ENCODE measurements at regions not wholly inside any gene's neighbourhood (a gene's known extent, or its start where the extent isn't known, plus 50 kb on each side); places are given as distances from the start of the nearest gene placed in this dataset.

DNA sequence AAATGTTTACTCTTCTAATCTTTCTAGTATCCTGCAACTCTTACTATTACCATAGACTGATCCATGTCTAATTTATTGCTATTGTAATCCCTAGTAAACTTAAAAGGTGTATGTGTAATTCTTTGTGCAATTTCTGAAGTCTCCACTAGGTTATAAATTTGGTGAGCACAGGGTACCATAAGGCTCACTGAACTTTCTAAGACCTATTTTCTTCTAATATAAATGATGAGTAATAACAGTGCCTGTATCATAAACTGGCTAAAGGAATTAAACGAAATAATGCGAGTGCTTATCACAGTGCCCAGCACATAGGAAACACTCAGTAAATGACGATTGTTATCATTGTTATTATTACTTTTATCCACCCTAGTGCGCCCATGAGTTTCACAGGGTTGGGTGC, 119.1 kb downstream of the KLF12 start:
- Mint-ChIP-seq H3K27ac (no peak overlapping the region), H3K4me1 (ENCODE audit: low read depth) (peaks cover 97% of the 10 kb centered on the region), H3K9me3 (no peaks in the 10 kb centered on the region), H3K36me3 (ENCODE audit: low read depth) (peaks cover 18% of the 10 kb centered on the region), H3K27me3 (no peaks in the 10 kb centered on the region), H3K4me3 (no peak overlapping the region)
- Histone ChIP-seq H3K27me3 (ENCODE audit: control insufficient read depth in 1 of 2, insufficient read depth in 2 of 2, low read length in 2 of 2) (no peaks in the 10 kb centered on the region), H3K36me3 (ENCODE audit: insufficient read depth, low read length) (peaks cover 7% of the 10 kb centered on the region), H3K27ac (ENCODE audit: low read depth in 1 of 2, low read length in 2 of 2) (no peak overlapping the region), H3K4me1 (ENCODE audit: insufficient read depth, low read length) (peaks cover 14% of the 10 kb centered on the region), H3K4me3 (ENCODE audit: low read length) (no peak overlapping the region), H3K9me3 (ENCODE audit: control insufficient read depth in 1 of 2, insufficient read depth in 1 of 2, low read length in 2 of 2) (no peaks in the 10 kb centered on the region)
- intact Hi-C loops (cut with DNase I, micrococcal nuclease): no loop called here
- POLR2A ChIA-PET: interaction anchor here (1.0 kb wide), 1 partner anchor 10 kb away, joined by 3 read pairs; no protein-coding TSS in a partner anchor
- ATAC-seq (ENCODE audit: poor library complexity) (peak; percentile 52), DNase-seq (no peak)
- TF ChIP-seq, protein P1, sequence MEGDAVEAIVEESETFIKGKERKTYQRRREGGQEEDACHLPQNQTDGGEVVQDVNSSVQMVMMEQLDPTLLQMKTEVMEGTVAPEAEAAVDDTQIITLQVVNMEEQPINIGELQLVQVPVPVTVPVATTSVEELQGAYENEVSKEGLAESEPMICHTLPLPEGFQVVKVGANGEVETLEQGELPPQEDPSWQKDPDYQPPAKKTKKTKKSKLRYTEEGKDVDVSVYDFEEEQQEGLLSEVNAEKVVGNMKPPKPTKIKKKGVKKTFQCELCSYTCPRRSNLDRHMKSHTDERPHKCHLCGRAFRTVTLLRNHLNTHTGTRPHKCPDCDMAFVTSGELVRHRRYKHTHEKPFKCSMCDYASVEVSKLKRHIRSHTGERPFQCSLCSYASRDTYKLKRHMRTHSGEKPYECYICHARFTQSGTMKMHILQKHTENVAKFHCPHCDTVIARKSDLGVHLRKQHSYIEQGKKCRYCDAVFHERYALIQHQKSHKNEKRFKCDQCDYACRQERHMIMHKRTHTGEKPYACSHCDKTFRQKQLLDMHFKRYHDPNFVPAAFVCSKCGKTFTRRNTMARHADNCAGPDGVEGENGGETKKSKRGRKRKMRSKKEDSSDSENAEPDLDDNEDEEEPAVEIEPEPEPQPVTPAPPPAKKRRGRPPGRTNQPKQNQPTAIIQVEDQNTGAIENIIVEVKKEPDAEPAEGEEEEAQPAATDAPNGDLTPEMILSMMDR (IDR thresholded peaks at IDR 0.05): no peak
- CTCF ChIA-PET: interaction anchor here (1.0 kb wide), 1 partner anchor 20 kb away, joined by 3 read pairs; no protein-coding TSS in a partner anchor

- Mint-ChIP-seq H3K9me3 (no peaks in the 10 kb centered on the region), H3K4me1 (ENCODE audit: low read depth) (peaks cover 93% of the 10 kb centered on the region), H3K27ac (peak overlapping the region; percentile 37), H3K27me3 (no peaks in the 10 kb centered on the region), H3K36me3 (ENCODE audit: low read depth) (peaks cover 33% of the 10 kb centered on the region), H3K4me3 (no peak overlapping the region)
- Histone ChIP-seq H3K27me3 (ENCODE audit: control insufficient read depth in 1 of 2, insufficient read depth in 2 of 2, low read length in 2 of 2) (no peaks in the 10 kb centered on the region), H3K27ac (ENCODE audit: low read depth in 1 of 2, low read length in 2 of 2) (no peak overlapping the region), H3K36me3 (ENCODE audit: insufficient read depth, low read length) (peaks cover 13% of the 10 kb centered on the region), H3K4me3 (ENCODE audit: low read length) (no peak overlapping the region), H3K4me1 (ENCODE audit: insufficient read depth, low read length) (peaks cover 5% of the 10 kb centered on the region), H3K9me3 (ENCODE audit: control insufficient read depth in 1 of 2, insufficient read depth in 1 of 2, low read length in 2 of 2) (no peaks in the 10 kb centered on the region)
- TF ChIP-seq, protein P1 (IDR thresholded peaks at IDR 0.05): no peak
- intact Hi-C loops (cut with DNase I, micrococcal nuclease): no loop called here
- ChIA-PET CTCF (no interaction called here), POLR2A (interaction anchor here (0.5 to 1.2 kb wide), 2 partner anchors 52 to 125 kb away, joined by 3 to 4 read pairs; no protein-coding TSS in a partner anchor)
- DNase-seq (no peak), ATAC-seq (ENCODE audit: poor library complexity) (no peak)
Measured at GRCh38 chr13:74009100-74009668, 125.0 kb downstream of the KLF12 start.

- Mint-ChIP-seq H3K4me3 (no peak overlapping the region), H3K9me3 (no peaks in the 10 kb centered on the region), H3K36me3 (ENCODE audit: low read depth) (peaks cover 27% of the 10 kb centered on the region), H3K4me1 (ENCODE audit: low read depth) (peaks cover 85% of the 10 kb centered on the region), H3K27ac (peak overlapping the region; percentile 18), H3K27me3 (no peaks in the 10 kb centered on the region)
- H3K36me3 ChIP-seq (ENCODE audit: insufficient read depth, low read length): peaks cover 9% of the 10 kb centered on the region
- TF ChIP-seq, protein P1 (IDR thresholded peaks at IDR 0.05): no peak
- ChIA-PET POLR2A (no interaction called here), CTCF (no interaction called here)
- no peaks in the 10 kb centered on the region for H3K27me3 ChIP-seq (ENCODE audit: control insufficient read depth in 1 of 2, insufficient read depth in 2 of 2, low read length in 2 of 2)
- no peaks in the 10 kb centered on the region for H3K4me1 ChIP-seq (ENCODE audit: insufficient read depth, low read length)
- H3K9me3 ChIP-seq (ENCODE audit: control insufficient read depth in 1 of 2, insufficient read depth in 1 of 2, low read length in 2 of 2): no peaks in the 10 kb centered on the region
- no peak overlapping the region for H3K27ac ChIP-seq (ENCODE audit: low read depth in 1 of 2, low read length in 2 of 2)
- no peak overlapping the region for H3K4me3 ChIP-seq (ENCODE audit: low read length)
- ATAC-seq (ENCODE audit: poor library complexity): no peak
- DNase-seq: no peak
- intact Hi-C loops (cut with DNase I, micrococcal nuclease): no loop called here
Measured at GRCh38 chr13:74006666-74007065, 127.5 kb downstream of the KLF12 start.
